ENCODE measurements at regions not wholly inside any gene's neighbourhood (a gene's known extent, or its start where the extent isn't known, plus 50 kb on each side); places are given as distances from the start of the nearest gene placed in this dataset.

DNA sequence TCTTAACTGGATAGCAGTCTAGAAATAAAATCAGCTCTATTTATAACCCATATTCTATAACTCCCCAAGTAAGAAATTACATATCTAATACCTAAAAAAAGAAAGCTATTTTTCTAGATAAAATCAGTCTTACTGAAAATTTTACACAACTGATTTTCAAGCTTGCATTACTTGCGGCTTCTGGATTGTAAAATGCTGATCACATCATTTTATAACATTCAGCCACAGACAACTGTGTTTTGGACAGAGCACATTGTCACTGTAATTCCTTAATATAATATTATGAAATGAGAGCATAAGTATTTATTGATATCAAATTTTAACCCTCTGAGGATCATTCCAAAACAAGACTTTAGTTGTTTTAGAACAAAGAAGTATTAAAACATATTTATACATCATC lies 78.5 kb upstream of the ARID2 start:
- TF ChIP-seq ZNF556 (CRISPR knock-in tag; IDR thresholded peaks at IDR 0.05; ENCODE audit: borderline replicate concordance) (no peak), KAT8 (CRISPR knock-in tag; IDR thresholded peaks at IDR 0.05) (no peak)
- TF ChIP-seq, protein P1, sequence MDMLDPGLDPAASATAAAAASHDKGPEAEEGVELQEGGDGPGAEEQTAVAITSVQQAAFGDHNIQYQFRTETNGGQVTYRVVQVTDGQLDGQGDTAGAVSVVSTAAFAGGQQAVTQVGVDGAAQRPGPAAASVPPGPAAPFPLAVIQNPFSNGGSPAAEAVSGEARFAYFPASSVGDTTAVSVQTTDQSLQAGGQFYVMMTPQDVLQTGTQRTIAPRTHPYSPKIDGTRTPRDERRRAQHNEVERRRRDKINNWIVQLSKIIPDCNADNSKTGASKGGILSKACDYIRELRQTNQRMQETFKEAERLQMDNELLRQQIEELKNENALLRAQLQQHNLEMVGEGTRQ (IDR thresholded peaks at IDR 0.05; ENCODE audit: low read depth, low read length) = no peak
- TF ChIP-seq, protein P1 (CRISPR knock-in tag; IDR thresholded peaks at IDR 0.05; ENCODE audit: borderline replicate concordance) = no peak
